Stimulated activated CD8-positive, alpha-beta memory T cell treated with anti-CD3 and anti-CD28 coated beads, Interleukin-2, amount 100 ng/mL, for 48 hours (primary cell): ENCODE measurements at regions not wholly inside any gene's neighbourhood (a gene's known extent, or its start where the extent isn't known, plus 50 kb on each side); places are given as distances from the start of the nearest gene placed in this dataset.

ENCODE experiments used
- DNase-seq, 2 donors: peaks; one replicate each; pipeline ENCODE4 v3.0.0-alpha.2; 2020; ENCODE audit warnings: low read depth in 2 of 2

GRCh38 chr2:2694746-2695145, 363.7 kb upstream of the MYT1L start:
- no peak for DNase-seq

GRCh38 chr2:2692599-2693389, 361.7 kb upstream of the MYT1L start:
- no peak for DNase-seq

GRCh38 chr2:2691419-2691818, 360.3 kb upstream of the MYT1L start:
- DNase-seq, result no peak

- DNase-seq, result no peak
These were observed 359.9 kb upstream of the MYT1L start for GRCh38 chr2:2690985-2691384.

- no peak for DNase-seq
These were observed 358.2 kb upstream of the MYT1L start for GRCh38 chr2:2689306-2689705.

GRCh38 chr2:2688254-2688653, 357.2 kb upstream of the MYT1L start:
- DNase-seq, result no peak

GRCh38 chr2:2687745-2688144, 356.7 kb upstream of the MYT1L start:
- no peak for DNase-seq

GRCh38 chr2:2686222-2686621, 355.1 kb upstream of the MYT1L start:
- DNase-seq, result no peak

GRCh38 chr2:2683606-2684224, 352.6 kb upstream of the MYT1L start:
- DNase-seq, result no peak

GRCh38 chr2:2682700-2683342, 351.7 kb upstream of the MYT1L start:
- DNase-seq, result no peak

GRCh38 chr2:2681711-2682251, 350.7 kb upstream of the MYT1L start:
- no peak for DNase-seq

GRCh38 chr2:2681085-2681484, 350.0 kb upstream of the MYT1L start:
- DNase-seq, result no peak

- no peak for DNase-seq
These were observed 343.8 kb upstream of the MYT1L start for GRCh38 chr2:2674831-2675230.

- no peak for DNase-seq
These were observed 342.3 kb upstream of the MYT1L start for GRCh38 chr2:2673406-2673805.

- no peak for DNase-seq
These were observed 341.2 kb upstream of the MYT1L start for GRCh38 chr2:2672249-2672648.

- no peak for DNase-seq
These were observed 340.8 kb upstream of the MYT1L start for GRCh38 chr2:2671826-2672225.

- no peak for DNase-seq
These were observed 338.2 kb upstream of the MYT1L start for GRCh38 chr2:2669316-2669715.

GRCh38 chr2:2668681-2669265, 337.7 kb upstream of the MYT1L start:
- DNase-seq, result no peak

- DNase-seq, result no peak
These were observed 336.6 kb upstream of the MYT1L start for GRCh38 chr2:2667690-2668089.

- DNase-seq, result no peak
These were observed 334.7 kb upstream of the MYT1L start for GRCh38 chr2:2665834-2666133.

- no peak for DNase-seq
These were observed 334.1 kb upstream of the MYT1L start for GRCh38 chr2:2664989-2665833.
